ENCODE measurements at regions not wholly inside any gene's neighbourhood (a gene's known extent, or its start where the extent isn't known, plus 50 kb on each side); places are given as distances from the start of the nearest gene placed in this dataset.

DNA sequence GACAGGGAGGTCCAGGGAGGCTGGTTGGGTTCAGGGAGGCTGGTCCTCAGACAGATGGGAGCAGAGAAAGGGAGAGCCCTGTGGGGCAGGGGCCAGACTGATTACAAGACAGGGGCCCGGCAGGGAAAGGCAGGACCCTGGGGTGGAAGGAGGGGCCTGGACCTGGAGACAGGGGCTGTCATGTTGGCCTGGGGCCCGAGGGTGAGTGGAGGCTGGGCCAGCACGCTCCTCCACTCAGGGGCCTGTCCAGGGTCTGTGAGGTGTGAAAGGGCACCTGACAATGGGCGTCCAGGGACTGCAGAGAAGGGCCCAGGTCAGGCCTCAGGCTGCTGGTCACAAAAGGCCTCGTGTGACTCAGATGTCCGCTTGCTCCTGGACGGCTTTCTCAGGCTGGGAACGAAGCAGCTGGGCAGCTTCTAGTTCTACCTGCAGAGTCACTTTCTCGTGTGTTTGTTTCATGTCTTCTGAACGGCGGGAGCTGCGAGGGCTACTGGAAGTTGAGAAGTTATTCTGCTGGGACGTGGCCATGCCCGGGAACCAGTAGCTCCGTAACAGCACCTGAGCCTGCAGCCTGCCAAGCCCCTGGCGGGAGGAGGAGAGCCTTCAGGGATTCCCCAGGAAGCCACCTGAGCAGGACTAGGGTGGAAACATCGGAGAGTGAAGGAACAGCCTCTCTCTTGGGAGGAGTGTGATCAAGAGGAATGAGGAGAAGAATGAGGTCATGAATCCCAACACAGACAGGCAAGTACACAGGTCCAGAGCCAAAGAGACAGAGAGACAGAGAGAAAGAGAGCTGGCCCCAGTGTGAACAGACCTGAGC is 65.8 kb downstream of the KLF6 start:
- no peaks in the 10 kb centered on the region for H3K9me1 ChIP-seq (replicated peaks; ENCODE audit: control insufficient read depth, extremely low read depth, insufficient read depth, low read length)
- DNase-seq (ENCODE audit: low read depth, low spot score): no peak
- H3K4me3 ChIP-seq (replicated peaks in 1 of 3; ENCODE audit: insufficient read depth in 1 of 3, low read depth in 1 of 3, low read length in 3 of 3): no peak overlapping the region
- CTCF ChIA-PET: interaction anchor here (0.7 to 1.3 kb wide), 3 partner anchors 29 to 55 kb away, joined by 3 to 4 read pairs (median 4); no protein-coding TSS in a partner anchor
- no peak overlapping the region for H3K9ac ChIP-seq (replicated peaks; ENCODE audit: extremely low read depth, insufficient read depth, low read length)
- no peaks in the 10 kb centered on the region for H4K20me1 ChIP-seq (replicated peaks; ENCODE audit: control insufficient read depth, extremely low read depth, insufficient read depth, low read length)
- POLR2A ChIA-PET: no interaction called here
- no peak for TF ChIP-seq GATA2 (IDR thresholded peaks at IDR 0.05; ENCODE audit: insufficient read depth, insufficient read length, low read depth, low read length)
- no peak for TF ChIP-seq FOS (IDR thresholded peaks at IDR 0.05; ENCODE audit: borderline replicate concordance, insufficient read depth, low read length)
- TF ChIP-seq POLR2AphosphoS5 (IDR thresholded peaks at IDR 0.05; ENCODE audit: insufficient read depth, low read depth, low read length): no peak
- TF ChIP-seq, protein P1, sequence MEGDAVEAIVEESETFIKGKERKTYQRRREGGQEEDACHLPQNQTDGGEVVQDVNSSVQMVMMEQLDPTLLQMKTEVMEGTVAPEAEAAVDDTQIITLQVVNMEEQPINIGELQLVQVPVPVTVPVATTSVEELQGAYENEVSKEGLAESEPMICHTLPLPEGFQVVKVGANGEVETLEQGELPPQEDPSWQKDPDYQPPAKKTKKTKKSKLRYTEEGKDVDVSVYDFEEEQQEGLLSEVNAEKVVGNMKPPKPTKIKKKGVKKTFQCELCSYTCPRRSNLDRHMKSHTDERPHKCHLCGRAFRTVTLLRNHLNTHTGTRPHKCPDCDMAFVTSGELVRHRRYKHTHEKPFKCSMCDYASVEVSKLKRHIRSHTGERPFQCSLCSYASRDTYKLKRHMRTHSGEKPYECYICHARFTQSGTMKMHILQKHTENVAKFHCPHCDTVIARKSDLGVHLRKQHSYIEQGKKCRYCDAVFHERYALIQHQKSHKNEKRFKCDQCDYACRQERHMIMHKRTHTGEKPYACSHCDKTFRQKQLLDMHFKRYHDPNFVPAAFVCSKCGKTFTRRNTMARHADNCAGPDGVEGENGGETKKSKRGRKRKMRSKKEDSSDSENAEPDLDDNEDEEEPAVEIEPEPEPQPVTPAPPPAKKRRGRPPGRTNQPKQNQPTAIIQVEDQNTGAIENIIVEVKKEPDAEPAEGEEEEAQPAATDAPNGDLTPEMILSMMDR (IDR thresholded peaks at IDR 0.05; ENCODE audit: extremely low read depth in 1 of 2, insufficient read depth in 1 of 2, low read depth in 1 of 2, low read length in 2 of 2): no peak
- no peak for TF ChIP-seq MYC (IDR thresholded peaks at IDR 0.05; ENCODE audit: low read depth, low read length)
- TF ChIP-seq EZH2 (IDR thresholded peaks at IDR 0.05; ENCODE audit: borderline replicate concordance, low read depth, low read length, severe bottlenecking): no peak
- TF ChIP-seq POLR2A (IDR thresholded peaks at IDR 0.05; ENCODE audit: low read depth, low read length): no peak
- TF ChIP-seq JUN (IDR thresholded peaks at IDR 0.05; ENCODE audit: borderline replicate concordance, insufficient read depth, insufficient read length, low read depth): no peak
- TF ChIP-seq, protein P2, sequence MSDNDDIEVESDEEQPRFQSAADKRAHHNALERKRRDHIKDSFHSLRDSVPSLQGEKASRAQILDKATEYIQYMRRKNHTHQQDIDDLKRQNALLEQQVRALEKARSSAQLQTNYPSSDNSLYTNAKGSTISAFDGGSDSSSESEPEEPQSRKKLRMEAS (IDR thresholded peaks at IDR 0.05; ENCODE audit: insufficient read depth, insufficient read length): no peak
- H3K36me3 ChIP-seq (ENCODE audit: control insufficient read depth in 2 of 2, extremely low read depth in 1 of 2, insufficient read depth in 2 of 2, low read length in 2 of 2): no peaks in the 10 kb centered on the region
- FAIRE-seq: no peak
- H2AFZ ChIP-seq (ENCODE audit: low read depth, low read length): no peak overlapping the region
- H3K27me3 ChIP-seq (ENCODE audit: control insufficient read depth in 2 of 2, insufficient read depth in 2 of 2, low read length in 2 of 2): no peaks in the 10 kb centered on the region
- intact Hi-C loops (cut with micrococcal nuclease): no loop called here
- BruUV-seq (replicated peaks): no TSS peak
- H3K79me2 ChIP-seq (ENCODE audit: control insufficient read depth, insufficient read depth, low read length): no peaks in the 10 kb centered on the region
- no peaks in the 10 kb centered on the region for H3K9me3 ChIP-seq (replicated peaks; ENCODE audit: control insufficient read depth, insufficient read depth, low read length)
- dilution Hi-C loops (cut with MboI; ENCODE audit: extremely low pct_ligation_motif_present, low sequenced_read_pairs): no loop called here
- H3K27ac ChIP-seq (ENCODE audit: insufficient read depth, low read depth, low read length): no peak overlapping the region
- H3K4me1 ChIP-seq (ENCODE audit: control insufficient read depth, extremely low read depth, insufficient read depth, low read length): no peaks in the 10 kb centered on the region
- H3K4me2 ChIP-seq (ENCODE audit: insufficient read depth, low read length): no peak overlapping the region
